ENCODE measurements at regions not wholly inside any gene's neighbourhood (a gene's known extent, or its start where the extent isn't known, plus 50 kb on each side); places are given as distances from the start of the nearest gene placed in this dataset.

DNA sequence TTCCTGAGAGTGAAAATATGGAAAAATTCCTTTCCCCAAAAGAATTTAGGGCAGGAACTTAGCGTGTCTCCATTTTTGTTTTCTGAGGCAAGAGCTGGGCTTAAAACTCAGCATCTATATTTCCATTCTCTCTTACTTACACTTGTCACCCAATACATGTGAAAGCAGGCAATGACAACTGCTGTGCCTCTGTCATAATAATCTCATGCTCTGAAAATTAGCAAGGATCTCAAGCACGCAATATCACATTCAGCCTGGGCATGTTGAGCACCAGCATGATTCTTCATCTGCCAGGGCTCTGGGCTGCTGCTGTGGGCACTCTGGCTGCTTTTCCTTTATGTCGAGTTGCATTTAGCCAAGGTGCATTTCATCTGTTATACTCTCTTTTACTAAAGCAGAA, 255.5 kb downstream of the SNX10 start:
- WGBS, 2 experiments (ENCODE audit: extremely low coverage in 2 of 2, insufficient read length in 1 of 2), result 75% methylated on average over 1 of the region's 3 CpGs; no CpG with 5 or more reads in 1 of the 2 experiments
- Histone ChIP-seq H3K9me1 (ENCODE audit: insufficient read depth, low read length) (no peaks in the 10 kb centered on the region), H3K79me1 (ENCODE audit: low read depth in 1 of 2, low read length in 2 of 2) (no peaks in the 10 kb centered on the region), H3K36me3 (ENCODE audit: control insufficient read depth, insufficient read depth, low read length) (no peaks in the 10 kb centered on the region), H4K20me1 (ENCODE audit: insufficient read depth, low read length) (no peaks in the 10 kb centered on the region), H3K9me3 (ENCODE audit: control insufficient read depth, insufficient read depth, low read length) (no peaks in the 10 kb centered on the region), H2BK20ac (ENCODE audit: low read depth, low read length) (no peak overlapping the region), H4K5ac (ENCODE audit: low read depth, low read length) (no peak overlapping the region), H2BK5ac (ENCODE audit: low read depth, low read length, poor library complexity, severe bottlenecking) (no peak overlapping the region), H3K4ac (ENCODE audit: low read depth, low read length) (no peak overlapping the region), H3K18ac (ENCODE audit: low read depth, low read length) (no peak overlapping the region), H3K56ac (ENCODE audit: extremely low read depth, insufficient read depth, low read length) (no peak overlapping the region), H3K4me3 (ENCODE audit: insufficient read depth, low read depth, low read length) (no peak overlapping the region), H4K8ac (ENCODE audit: low read depth in 2 of 2, low read length in 2 of 2) (no peak overlapping the region), H4K91ac (ENCODE audit: insufficient read depth, low read depth, low read length) (no peak overlapping the region), H3K4me2 (ENCODE audit: low read depth, low read length) (no peak overlapping the region), H2AFZ (replicated peaks; ENCODE audit: low read length, poor library complexity) (no peak overlapping the region), H3K9ac (ENCODE audit: low read depth, low read length) (no peak overlapping the region), H2AK5ac (ENCODE audit: low read depth, low read length) (no peak overlapping the region), H3K4me1 (ENCODE audit: control insufficient read depth, insufficient read depth, low read length) (no peaks in the 10 kb centered on the region), H3K27ac (ENCODE audit: insufficient read depth, low read length) (no peak overlapping the region), H2AK9ac (replicated peaks; ENCODE audit: low read depth, low read length, poor library complexity) (no peak overlapping the region), H2BK120ac (ENCODE audit: low read depth, low read length) (no peak overlapping the region), H3K27me3 (ENCODE audit: control insufficient read depth, insufficient read depth, low read length) (no peaks in the 10 kb centered on the region; the same call in 1 of the 2 replicates), H2BK15ac (ENCODE audit: low read depth, low read length) (no peak overlapping the region), H3K14ac (replicated peaks; ENCODE audit: low read depth, low read length) (no peak overlapping the region), H3K23ac (ENCODE audit: low read depth, low read length) (no peak overlapping the region)
- no peak for ATAC-seq (ENCODE audit: low read depth)
- dilution Hi-C loops (cut with HindIII; ENCODE audit: low sequenced_read_pairs, unreplicated experiment) (no loop called here), intact Hi-C loops (cut with micrococcal nuclease) (no loop called here), in situ Hi-C loops (cut with MboI; ENCODE audit: low sequenced_read_pairs) (no loop called here)
- no peak for DNase-seq
- POLR2A ChIA-PET (ENCODE audit: unreplicated experiment), result no interaction called here
- BruUV-seq (replicated peaks), result no TSS peak
- CTCF ChIA-PET, result no interaction called here
- TF ChIP-seq CTCF (conservative IDR thresholded peaks at IDR 0.05; ENCODE audit: low read depth, low read length) (no peak), RFX5 (IDR thresholded peaks at IDR 0.05; ENCODE audit: low read depth, low read length) (no peak), SMC3 (IDR thresholded peaks at IDR 0.05; ENCODE audit: low read depth, low read length) (no peak), CEBPB (IDR thresholded peaks at IDR 0.05; ENCODE audit: low read depth, low read length) (no peak), RAD21 (IDR thresholded peaks at IDR 0.05; ENCODE audit: low read length) (no peak), RCOR1 (IDR thresholded peaks at IDR 0.05; ENCODE audit: insufficient replicate concordance, low read length) (no peak), MAFK (IDR thresholded peaks at IDR 0.05; ENCODE audit: low read depth, low read length) (no peak), USF2 (IDR thresholded peaks at IDR 0.05; ENCODE audit: low read depth, low read length) (no peak), MAZ (IDR thresholded peaks at IDR 0.05; ENCODE audit: borderline replicate concordance, low read depth, low read length) (no peak), NFE2L2 (IDR thresholded peaks at IDR 0.05; ENCODE audit: low read depth, low read length) (no peak), POLR2A (IDR thresholded peaks at IDR 0.05; ENCODE audit: low read depth, low read length) (no peak), FOS (IDR thresholded peaks at IDR 0.05; ENCODE audit: low read depth, low read length) (no peak), CHD1 (IDR thresholded peaks at IDR 0.05; ENCODE audit: low read depth, low read length) (no peak), ELK1 (IDR thresholded peaks at IDR 0.05; ENCODE audit: borderline replicate concordance, low read depth, low read length) (no peak), BHLHE40 (IDR thresholded peaks at IDR 0.05; ENCODE audit: low read depth, low read length) (no peak), MXI1 (IDR thresholded peaks at IDR 0.05; ENCODE audit: borderline replicate concordance, low read depth, low read length) (no peak)
